B cell (primary cell): ENCODE measurements at regions not wholly inside any gene's neighbourhood (a gene's known extent, or its start where the extent isn't known, plus 50 kb on each side); places are given as distances from the start of the nearest gene placed in this dataset.

ENCODE experiments used
- EZH2 ChIP-seq: IDR thresholded peaks from 2 replicates; pipeline ENCODE4 v1.6.1; 2012; ENCODE audit warnings: borderline replicate concordance, low read depth, mild to moderate bottlenecking, moderate library complexity, low read length; ENCODE audit not compliant: insufficient read depth, poor library complexity, severe bottlenecking
- TF ChIP-seq, protein P1 (sequence below): fragments of 200-600 bp; IDR thresholded peaks from one replicate; pipeline ENCODE4 v1.8.0; 2022; ENCODE audit warnings: antibody characterized with exemption, mild to moderate bottlenecking

DNA sequence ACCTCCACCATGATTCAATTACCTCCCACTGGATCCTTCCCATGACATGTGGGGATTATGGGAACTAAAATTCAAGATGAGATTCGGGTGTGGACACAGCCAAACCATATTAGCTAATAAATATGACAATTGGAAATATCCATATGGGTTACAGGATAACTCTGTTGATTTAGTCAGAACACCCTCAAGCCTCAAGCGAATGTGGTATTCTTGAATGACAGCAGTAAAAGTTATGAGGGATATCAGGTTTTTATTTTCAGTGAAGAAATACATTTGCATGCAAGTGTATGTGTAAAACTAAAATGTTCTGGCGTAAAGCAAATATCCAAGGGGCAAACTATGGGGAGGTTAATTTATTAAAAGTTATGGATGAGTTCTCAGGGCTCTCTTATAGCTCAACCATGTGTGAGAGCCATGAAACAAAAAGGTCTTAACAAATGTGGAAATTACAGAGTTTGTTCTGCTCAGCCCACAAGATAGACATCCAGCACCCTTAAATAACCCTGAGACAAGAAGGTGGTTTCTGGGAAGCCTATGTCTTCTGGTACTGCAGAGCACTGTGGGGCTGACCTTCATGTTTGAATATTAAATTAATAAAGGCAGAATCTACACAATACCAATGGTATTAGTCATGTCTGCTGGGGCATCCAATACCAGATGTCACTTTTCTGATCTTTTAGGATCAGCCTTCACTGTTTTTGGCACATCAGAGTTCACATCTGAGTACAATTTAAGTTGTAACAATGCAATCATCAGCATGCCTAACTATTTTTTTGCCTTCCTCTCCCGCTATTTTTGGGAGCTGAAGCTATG lies 370.5 kb upstream of the RSPO3 start:
- TF ChIP-seq, protein P1, sequence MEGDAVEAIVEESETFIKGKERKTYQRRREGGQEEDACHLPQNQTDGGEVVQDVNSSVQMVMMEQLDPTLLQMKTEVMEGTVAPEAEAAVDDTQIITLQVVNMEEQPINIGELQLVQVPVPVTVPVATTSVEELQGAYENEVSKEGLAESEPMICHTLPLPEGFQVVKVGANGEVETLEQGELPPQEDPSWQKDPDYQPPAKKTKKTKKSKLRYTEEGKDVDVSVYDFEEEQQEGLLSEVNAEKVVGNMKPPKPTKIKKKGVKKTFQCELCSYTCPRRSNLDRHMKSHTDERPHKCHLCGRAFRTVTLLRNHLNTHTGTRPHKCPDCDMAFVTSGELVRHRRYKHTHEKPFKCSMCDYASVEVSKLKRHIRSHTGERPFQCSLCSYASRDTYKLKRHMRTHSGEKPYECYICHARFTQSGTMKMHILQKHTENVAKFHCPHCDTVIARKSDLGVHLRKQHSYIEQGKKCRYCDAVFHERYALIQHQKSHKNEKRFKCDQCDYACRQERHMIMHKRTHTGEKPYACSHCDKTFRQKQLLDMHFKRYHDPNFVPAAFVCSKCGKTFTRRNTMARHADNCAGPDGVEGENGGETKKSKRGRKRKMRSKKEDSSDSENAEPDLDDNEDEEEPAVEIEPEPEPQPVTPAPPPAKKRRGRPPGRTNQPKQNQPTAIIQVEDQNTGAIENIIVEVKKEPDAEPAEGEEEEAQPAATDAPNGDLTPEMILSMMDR = no peak
- no peak for TF ChIP-seq EZH2
